Type B pancreatic cell (in vitro differentiated cells): ENCODE measurements at regions not wholly inside any gene's neighbourhood (a gene's known extent, or its start where the extent isn't known, plus 50 kb on each side); places are given as distances from the start of the nearest gene placed in this dataset.
A peak's percentile ranks its signal among the peaks of the same experiment; 100 is the strongest.

ENCODE experiments used
- DNase-seq: peaks from one replicate; pipeline ENCODE4 v3.0.0; 2021; ENCODE audit warnings: mixed read lengths; ENCODE audit not compliant: unreplicated experiment; ENCODE audit errors: extremely low spot score
- H3K27ac Mint-ChIP-seq: 2 replicates; pipeline ENCODE4 v1.8.0; 2021; ENCODE audit warnings: mild to moderate bottlenecking, mixed read lengths
- H3K27me3 Mint-ChIP-seq: 2 replicates; pipeline ENCODE4 v1.8.0; 2021; ENCODE audit warnings: mixed read lengths
- H3K36me3 Mint-ChIP-seq: 2 replicates; pipeline ENCODE4 v1.8.0; 2021; ENCODE audit warnings: mixed read lengths
- H3K4me1 Mint-ChIP-seq: one replicate; pipeline ENCODE4 v1.8.0; 2021; ENCODE audit warnings: mixed read lengths; ENCODE audit not compliant: unreplicated experiment
- H3K4me3 Mint-ChIP-seq: 2 replicates; pipeline ENCODE4 v1.8.0; 2021; ENCODE audit warnings: mild to moderate bottlenecking, mixed read lengths
- H3K9me3 Mint-ChIP-seq: 2 replicates; pipeline ENCODE4 v1.8.0; 2021; ENCODE audit warnings: mixed read lengths
- CTCF ChIP-seq: fragments of 200-600 bp; sonication (generic); conservative IDR thresholded peaks from 2 replicates; pipeline ENCODE4 v1.5.0; 2021; ENCODE audit warnings: antibody characterized with exemption, mild to moderate bottlenecking

- peaks cover 6% of the 10 kb centered on the region for H3K9me3 Mint-ChIP-seq
- TF ChIP-seq CTCF, result no peak
- H3K36me3 Mint-ChIP-seq, result no peaks in the 10 kb centered on the region
- no peak overlapping the region for H3K27ac Mint-ChIP-seq
- no peaks in the 10 kb centered on the region for H3K4me1 Mint-ChIP-seq
- DNase-seq, result no peak
- H3K27me3 Mint-ChIP-seq, result no peaks in the 10 kb centered on the region
- H3K4me3 Mint-ChIP-seq, result no peak overlapping the region
Observed at GRCh38 chr6:165109011-165109410, 200.4 kb downstream of the C6orf118 start.

- Mint-ChIP-seq H3K4me1 (no peaks in the 10 kb centered on the region), H3K36me3 (no peaks in the 10 kb centered on the region), H3K4me3 (no peak overlapping the region), H3K9me3 (peaks cover 5% of the 10 kb centered on the region), H3K27ac (no peak overlapping the region), H3K27me3 (no peaks in the 10 kb centered on the region)
- no peak for DNase-seq
- TF ChIP-seq CTCF, result no peak
Observed at GRCh38 chr6:165106261-165106660, 203.1 kb downstream of the C6orf118 start.

- Mint-ChIP-seq H3K27me3 (no peaks in the 10 kb centered on the region), H3K4me1 (no peaks in the 10 kb centered on the region), H3K9me3 (peaks cover 9% of the 10 kb centered on the region), H3K27ac (no peak overlapping the region), H3K4me3 (no peak overlapping the region), H3K36me3 (no peaks in the 10 kb centered on the region)
- DNase-seq, result no peak
- TF ChIP-seq CTCF, result peak; percentile 54
Observed at GRCh38 chr6:165098165-165098564, 211.2 kb downstream of the C6orf118 start.

- peaks cover 15% of the 10 kb centered on the region for H3K9me3 Mint-ChIP-seq
- no peak overlapping the region for H3K4me3 Mint-ChIP-seq
- no peak for DNase-seq
- no peaks in the 10 kb centered on the region for H3K36me3 Mint-ChIP-seq
- H3K27me3 Mint-ChIP-seq, result no peaks in the 10 kb centered on the region
- no peak for TF ChIP-seq CTCF
- no peak overlapping the region for H3K27ac Mint-ChIP-seq
- no peaks in the 10 kb centered on the region for H3K4me1 Mint-ChIP-seq
Observed at GRCh38 chr6:165096868-165097267, 212.5 kb downstream of the C6orf118 start.

- no peak for DNase-seq
- H3K9me3 Mint-ChIP-seq, result peaks cover 11% of the 10 kb centered on the region
- H3K36me3 Mint-ChIP-seq, result no peaks in the 10 kb centered on the region
- no peak overlapping the region for H3K27ac Mint-ChIP-seq
- H3K4me3 Mint-ChIP-seq, result no peak overlapping the region
- no peaks in the 10 kb centered on the region for H3K27me3 Mint-ChIP-seq
- no peaks in the 10 kb centered on the region for H3K4me1 Mint-ChIP-seq
- no peak for TF ChIP-seq CTCF
Observed at GRCh38 chr6:165096209-165096608, 213.2 kb downstream of the C6orf118 start.
